IPS-NIHi7 (cell line): ENCODE measurements at regions not wholly inside any gene's neighbourhood (a gene's known extent, or its start where the extent isn't known, plus 50 kb on each side); places are given as distances from the start of the nearest gene placed in this dataset.

Experiments used
- DNase-seq: peaks from one replicate; pipeline ENCODE4 v3.0.0; 2012; ENCODE audit warnings: mixed read lengths; ENCODE audit errors: extremely low spot score

DNA sequence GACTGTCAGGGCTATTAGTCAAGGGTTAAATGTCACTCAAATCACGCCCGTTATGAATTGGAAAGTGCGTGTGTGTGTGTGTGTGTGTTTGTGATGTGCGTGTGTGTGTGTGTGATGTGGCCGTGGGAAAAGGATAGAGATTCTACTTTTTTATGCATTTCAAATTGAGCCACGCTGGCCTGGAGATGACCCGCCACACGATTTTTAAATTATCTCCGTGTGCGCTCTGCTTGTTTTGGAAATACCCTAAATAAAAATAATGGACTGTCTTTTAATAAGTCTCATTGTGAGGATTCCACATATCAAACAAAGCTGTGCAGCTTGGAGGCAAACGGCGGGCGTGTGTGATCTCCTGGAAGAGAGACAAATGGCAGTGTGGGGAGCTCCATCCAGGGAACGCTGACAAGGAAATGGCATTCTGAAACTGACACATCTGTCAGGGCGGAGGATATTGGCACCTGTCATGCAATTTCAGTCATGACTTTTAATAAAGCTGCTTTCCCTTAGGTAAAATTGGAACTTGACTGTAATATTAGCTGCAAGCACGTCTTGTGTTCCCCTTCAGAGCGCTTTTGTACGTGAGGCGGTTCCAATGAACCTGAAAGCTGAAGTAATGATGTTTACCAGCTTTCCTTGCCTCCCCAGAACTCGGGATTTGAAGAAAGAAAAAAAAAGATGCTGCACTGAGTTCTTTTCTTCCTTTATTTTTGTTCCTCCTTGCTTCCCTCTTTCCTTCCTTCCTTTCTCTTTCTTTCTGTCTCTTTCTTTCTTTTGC, 381.8 kb upstream of the SMIM21 start:
- DNase-seq, result no peak

- no peak for DNase-seq
Measured at GRCh38 chr18:75805265-75805664, 377.8 kb upstream of the SMIM21 start.

DNA sequence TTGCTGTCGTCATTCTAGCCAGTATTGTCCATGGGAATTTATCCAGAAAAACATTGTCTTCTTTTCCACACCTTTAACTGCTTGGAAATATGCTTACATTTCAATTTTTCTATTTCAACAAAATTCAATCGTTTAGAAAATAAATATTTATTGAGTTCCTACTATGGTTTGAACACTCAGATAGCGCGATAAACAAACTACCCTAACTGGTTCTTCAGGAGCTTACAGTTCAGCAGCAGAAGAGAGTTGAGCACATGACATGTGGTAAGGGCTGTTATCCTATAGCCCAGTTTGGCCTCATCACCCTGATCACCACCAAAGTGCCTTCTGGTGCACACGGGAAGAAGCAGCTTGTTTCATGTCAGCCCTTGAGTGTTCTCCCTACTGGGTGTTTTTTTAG, 375.2 kb upstream of the SMIM21 start:
- DNase-seq, result no peak

DNA sequence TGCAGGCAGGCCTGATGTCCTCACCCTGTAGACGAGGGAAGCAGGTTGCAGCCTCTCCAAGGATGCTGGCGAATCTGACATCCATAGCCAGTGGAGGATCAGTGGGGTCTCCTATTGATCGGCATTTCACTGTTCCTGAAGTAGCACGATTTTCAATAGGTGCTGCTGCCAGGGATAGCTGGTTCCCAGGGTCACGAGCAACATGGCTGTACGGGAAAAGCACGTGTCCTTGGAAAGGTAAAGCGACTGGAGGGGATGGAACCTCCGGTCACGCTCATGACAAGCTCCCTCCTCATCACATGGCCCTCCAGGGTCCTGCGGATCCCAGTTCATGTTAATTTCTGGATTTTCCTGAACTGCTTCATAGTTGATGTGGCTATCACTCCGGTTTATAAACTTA, 373.7 kb upstream of the SMIM21 start:
- no peak for DNase-seq

GRCh38 chr18:75800331-75800648, 372.8 kb upstream of the SMIM21 start:
- no peak for DNase-seq

DNA sequence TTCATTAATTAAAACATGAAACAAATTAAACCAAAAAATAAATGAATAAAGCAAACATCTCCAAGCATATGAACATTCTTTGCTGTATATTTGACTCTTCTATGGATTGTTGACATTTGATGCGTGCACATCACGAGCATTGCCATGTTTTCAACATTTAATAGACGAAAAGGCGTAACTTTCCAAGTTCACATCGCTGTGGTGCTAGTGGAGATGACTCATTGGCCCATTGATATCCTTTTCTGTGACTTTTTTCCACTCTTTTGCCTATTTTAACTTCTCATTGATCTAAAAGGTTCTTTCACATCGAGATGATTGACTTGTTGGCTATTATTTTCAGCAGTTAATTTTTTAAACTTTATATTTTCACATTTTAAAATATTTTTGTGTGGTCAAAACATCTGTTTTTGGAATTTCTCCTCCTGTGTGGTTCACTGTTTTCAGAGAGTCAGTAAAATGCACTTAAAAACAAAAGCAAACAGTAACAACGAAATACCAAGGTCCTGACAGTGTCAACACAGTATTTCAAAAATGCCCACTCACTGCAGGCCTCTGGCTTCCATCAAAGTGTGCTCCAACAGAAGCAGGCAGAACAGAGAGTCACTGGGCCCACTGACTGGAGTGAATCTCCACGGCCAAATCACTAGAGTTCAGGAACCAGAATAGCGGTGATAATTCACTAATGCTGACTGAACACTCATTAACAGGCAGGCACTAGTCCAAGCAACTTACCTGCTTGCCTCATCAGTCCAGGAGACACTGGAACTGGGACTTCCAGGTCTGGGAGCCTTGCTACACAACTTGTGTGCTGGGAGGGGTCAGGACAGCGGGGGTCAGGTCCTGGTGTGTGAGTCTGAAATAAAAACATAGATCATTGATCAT, 372.2 kb upstream of the SMIM21 start:
- no peak for DNase-seq

- no peak for DNase-seq
Measured at GRCh38 chr18:75797046-75797445, 369.5 kb upstream of the SMIM21 start.

DNA sequence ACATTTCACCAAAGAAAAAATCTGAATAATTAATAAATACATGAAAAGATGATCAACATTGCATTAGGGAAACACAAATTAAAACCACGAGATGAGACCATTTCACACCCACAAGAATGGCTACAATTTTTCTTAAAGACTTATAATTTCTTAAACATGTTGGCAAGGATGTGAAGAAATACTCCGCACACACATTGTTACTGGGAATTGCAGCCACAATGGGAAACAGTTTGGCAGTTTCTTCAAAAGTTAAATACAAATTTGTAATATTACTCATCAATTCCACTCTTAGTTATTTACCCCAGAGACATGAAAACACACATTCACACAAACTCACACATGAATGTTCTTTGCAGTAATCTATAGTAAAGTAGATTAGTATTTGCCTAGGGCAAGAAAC, 363.3 kb upstream of the SMIM21 start:
- no peak for DNase-seq

GRCh38 chr18:75790111-75790510, 362.6 kb upstream of the SMIM21 start:
- no peak for DNase-seq

DNA sequence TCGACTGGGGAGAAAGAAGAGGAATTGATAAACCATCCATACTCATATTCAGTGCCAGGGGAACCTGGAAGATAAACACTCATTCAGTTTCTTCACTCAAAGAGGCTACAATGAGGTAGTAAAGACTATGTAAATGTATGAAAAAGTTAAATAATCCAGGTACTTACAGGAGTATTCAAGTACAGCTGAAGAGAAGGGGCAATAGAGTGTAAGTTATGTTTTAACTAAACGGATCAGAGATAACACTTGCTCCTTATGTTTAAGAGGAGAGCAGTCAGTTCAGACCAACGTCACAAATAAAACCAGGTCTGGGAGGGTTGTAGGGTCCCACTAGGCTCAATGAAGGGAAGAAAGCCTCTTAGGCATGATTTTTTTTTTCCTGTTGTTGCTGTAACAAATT, 358.3 kb upstream of the SMIM21 start:
- no peak for DNase-seq

GRCh38 chr18:75785206-75785605, 357.7 kb upstream of the SMIM21 start:
- no peak for DNase-seq

- no peak for DNase-seq
Measured at GRCh38 chr18:75784390-75784789, 356.9 kb upstream of the SMIM21 start.

DNA sequence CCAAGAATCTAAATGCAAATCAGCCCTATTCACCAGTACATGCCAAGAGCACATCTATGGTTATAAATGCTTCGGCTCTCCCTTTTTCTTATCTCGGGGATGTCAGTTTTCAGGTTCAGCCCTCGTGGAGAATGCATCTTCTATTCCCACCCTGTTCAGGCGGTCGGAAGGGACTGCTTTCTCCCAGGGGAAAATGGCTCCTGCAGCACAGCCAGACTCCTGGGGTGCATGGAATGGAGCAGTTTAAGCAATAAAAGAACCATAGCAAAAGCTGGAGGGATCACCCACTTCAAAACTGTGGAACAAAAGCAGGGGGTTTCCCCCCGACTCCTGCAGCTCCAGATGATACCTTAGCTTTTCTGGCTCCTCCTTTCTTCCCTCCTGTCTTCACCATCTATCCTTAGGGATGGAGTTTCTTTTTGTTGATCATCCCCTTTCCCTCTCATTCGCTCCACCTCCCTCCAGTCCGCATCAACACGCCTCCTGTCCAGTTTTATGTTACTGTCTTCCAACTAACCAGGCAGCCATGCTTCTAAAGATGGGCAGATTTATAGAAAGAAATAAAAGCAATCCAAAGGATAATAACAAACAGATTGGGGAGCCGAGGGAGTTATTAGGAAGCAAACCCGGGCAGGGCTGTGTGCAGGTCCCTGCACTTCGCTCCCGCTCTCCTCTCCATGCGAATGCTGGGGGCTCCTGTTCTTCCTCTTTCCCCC, 356.2 kb upstream of the SMIM21 start:
- DNase-seq, result no peak

- DNase-seq, result no peak
Measured at GRCh38 chr18:75782826-75783225, 355.3 kb upstream of the SMIM21 start.

- DNase-seq, result no peak
Measured at GRCh38 chr18:75782204-75782603, 354.7 kb upstream of the SMIM21 start.

DNA sequence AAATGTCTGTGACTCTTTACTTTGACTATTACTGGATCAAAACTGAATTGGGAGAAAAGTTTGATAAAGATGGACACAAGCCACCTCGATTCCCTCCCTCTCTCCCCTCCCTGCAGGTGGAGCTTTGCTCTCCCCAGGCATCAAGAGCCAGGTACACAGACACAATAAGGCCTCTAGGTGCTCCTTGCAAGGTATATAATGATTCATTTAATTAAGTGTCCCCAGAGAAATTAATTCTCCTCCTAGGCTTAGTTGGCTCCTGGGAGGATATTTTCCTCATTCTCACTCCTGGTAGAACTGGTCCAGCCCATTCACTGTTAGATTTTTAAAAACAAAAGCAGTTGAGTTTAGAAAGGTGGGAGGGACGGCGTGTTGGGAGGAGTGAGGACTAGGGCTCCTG, 352.4 kb upstream of the SMIM21 start:
- no peak for DNase-seq

DNA sequence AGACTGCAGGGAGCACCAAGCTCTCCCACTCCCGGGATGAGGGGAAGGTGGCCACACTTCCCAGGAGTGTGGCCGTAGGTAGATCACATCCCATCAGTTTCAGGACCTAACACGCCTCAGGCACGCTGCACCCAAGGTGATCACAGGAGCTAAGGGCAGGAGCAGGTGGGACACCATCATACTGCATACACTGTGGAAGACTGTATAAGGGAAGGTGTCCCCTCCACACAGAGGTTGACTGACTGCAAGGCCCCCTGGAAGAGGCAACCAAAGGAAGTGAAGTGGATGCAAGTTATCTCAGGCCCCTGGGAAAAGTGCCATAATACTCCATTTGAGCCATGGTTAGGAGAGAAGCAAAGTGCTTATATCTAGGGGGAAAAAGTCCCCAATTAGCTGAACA, 351.9 kb upstream of the SMIM21 start:
- no peak for DNase-seq

GRCh38 chr18:75777630-75778029, 350.1 kb upstream of the SMIM21 start:
- DNase-seq, result no peak

DNA sequence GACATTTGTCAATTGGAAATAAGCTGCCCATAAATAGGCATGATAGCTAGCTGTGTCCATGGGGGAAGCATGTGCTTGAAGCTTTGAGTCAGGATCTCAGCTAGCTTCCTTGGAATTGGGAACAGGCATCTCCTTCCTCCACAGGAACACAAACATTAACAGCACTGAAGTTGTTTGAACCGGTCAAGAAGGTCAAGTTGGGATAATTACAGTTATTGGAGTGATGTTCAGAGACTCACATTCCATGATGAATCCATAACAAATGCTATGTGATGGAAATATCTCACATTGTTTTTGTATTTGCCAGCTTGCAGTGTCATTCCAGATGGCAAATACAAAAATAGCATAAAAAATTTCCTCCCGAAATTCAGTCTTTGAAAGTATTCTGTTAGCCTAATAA, 347.6 kb upstream of the SMIM21 start:
- no peak for DNase-seq

- DNase-seq, result no peak
Measured at GRCh38 chr18:75773618-75774017, 346.1 kb upstream of the SMIM21 start.

GRCh38 chr18:75762758-75763157, 335.3 kb upstream of the SMIM21 start:
- no peak for DNase-seq

- no peak for DNase-seq
Measured at GRCh38 chr18:75760208-75760607, 332.7 kb upstream of the SMIM21 start.

- DNase-seq, result no peak
Measured at GRCh38 chr18:75757951-75758350, 330.4 kb upstream of the SMIM21 start.
